ENCODE measurements at regions not wholly inside any gene's neighbourhood (a gene's known extent, or its start where the extent isn't known, plus 50 kb on each side); places are given as distances from the start of the nearest gene placed in this dataset.

GRCh38 chrX:79530310-79531108 is 163.4 kb upstream of the ITM2A start:
- TF ChIP-seq, protein P1, sequence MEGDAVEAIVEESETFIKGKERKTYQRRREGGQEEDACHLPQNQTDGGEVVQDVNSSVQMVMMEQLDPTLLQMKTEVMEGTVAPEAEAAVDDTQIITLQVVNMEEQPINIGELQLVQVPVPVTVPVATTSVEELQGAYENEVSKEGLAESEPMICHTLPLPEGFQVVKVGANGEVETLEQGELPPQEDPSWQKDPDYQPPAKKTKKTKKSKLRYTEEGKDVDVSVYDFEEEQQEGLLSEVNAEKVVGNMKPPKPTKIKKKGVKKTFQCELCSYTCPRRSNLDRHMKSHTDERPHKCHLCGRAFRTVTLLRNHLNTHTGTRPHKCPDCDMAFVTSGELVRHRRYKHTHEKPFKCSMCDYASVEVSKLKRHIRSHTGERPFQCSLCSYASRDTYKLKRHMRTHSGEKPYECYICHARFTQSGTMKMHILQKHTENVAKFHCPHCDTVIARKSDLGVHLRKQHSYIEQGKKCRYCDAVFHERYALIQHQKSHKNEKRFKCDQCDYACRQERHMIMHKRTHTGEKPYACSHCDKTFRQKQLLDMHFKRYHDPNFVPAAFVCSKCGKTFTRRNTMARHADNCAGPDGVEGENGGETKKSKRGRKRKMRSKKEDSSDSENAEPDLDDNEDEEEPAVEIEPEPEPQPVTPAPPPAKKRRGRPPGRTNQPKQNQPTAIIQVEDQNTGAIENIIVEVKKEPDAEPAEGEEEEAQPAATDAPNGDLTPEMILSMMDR (IDR thresholded peaks at IDR 0.05): no peak
- TF ChIP-seq SP1 (CRISPR knock-in tag; conservative IDR thresholded peaks at IDR 0.05): no peak
- no peak for TF ChIP-seq USF1 (CRISPR knock-in tag; IDR thresholded peaks at IDR 0.05)
- TF ChIP-seq, protein P2, sequence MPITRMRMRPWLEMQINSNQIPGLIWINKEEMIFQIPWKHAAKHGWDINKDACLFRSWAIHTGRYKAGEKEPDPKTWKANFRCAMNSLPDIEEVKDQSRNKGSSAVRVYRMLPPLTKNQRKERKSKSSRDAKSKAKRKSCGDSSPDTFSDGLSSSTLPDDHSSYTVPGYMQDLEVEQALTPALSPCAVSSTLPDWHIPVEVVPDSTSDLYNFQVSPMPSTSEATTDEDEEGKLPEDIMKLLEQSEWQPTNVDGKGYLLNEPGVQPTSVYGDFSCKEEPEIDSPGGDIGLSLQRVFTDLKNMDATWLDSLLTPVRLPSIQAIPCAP (CRISPR knock-in tag; IDR thresholded peaks at IDR 0.05): no peak
- no peak for TF ChIP-seq GABPB1 (CRISPR knock-in tag; IDR thresholded peaks at IDR 0.05)
- TF ChIP-seq, protein P3, sequence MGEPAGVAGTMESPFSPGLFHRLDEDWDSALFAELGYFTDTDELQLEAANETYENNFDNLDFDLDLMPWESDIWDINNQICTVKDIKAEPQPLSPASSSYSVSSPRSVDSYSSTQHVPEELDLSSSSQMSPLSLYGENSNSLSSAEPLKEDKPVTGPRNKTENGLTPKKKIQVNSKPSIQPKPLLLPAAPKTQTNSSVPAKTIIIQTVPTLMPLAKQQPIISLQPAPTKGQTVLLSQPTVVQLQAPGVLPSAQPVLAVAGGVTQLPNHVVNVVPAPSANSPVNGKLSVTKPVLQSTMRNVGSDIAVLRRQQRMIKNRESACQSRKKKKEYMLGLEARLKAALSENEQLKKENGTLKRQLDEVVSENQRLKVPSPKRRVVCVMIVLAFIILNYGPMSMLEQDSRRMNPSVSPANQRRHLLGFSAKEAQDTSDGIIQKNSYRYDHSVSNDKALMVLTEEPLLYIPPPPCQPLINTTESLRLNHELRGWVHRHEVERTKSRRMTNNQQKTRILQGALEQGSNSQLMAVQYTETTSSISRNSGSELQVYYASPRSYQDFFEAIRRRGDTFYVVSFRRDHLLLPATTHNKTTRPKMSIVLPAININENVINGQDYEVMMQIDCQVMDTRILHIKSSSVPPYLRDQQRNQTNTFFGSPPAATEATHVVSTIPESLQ (CRISPR knock-in tag; IDR thresholded peaks at IDR 0.05): no peak

Data from WTC11 (cell line).